ENCODE measurements at regions not wholly inside any gene's neighbourhood (a gene's known extent, or its start where the extent isn't known, plus 50 kb on each side); places are given as distances from the start of the nearest gene placed in this dataset.
A peak's percentile ranks its signal among the peaks of the same experiment; 100 is the strongest.

DNA sequence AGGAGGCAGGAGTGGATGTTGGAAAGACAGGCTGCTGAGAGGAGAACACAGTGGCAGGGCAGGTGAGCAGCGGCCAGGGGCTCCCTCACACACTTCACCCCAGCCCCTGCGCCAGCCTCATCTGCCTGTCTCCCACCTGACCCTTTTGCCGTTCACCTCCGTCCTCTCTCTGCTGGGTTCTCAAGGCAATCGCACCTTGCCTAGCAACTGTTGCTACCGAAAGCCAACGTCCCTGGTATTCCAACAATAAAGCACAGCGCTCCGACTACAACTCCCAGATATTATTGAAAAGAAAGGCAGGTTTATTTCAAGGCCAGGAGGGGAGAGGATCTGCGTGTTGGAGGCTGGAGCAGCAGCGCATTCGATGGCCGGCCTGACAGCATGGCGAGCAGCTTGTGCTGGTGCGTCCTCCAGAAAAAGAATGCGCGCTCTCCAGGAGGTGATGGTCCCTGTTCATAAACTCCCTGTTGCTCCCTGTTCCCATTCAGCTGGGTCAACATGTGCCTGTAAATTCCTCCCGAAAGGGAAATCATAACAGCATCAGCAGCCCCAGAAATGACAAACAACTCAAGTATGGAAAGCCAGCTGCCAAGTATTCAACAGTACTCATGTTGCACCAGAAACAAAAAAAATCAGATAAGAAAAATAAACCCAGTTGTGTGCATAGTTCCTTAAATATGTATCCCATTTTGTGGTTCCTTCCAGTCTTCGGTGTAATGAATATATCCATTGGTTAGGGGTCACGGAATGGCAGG lies 153.0 kb upstream of the DIO3 start:
- TF ChIP-seq, protein P1, sequence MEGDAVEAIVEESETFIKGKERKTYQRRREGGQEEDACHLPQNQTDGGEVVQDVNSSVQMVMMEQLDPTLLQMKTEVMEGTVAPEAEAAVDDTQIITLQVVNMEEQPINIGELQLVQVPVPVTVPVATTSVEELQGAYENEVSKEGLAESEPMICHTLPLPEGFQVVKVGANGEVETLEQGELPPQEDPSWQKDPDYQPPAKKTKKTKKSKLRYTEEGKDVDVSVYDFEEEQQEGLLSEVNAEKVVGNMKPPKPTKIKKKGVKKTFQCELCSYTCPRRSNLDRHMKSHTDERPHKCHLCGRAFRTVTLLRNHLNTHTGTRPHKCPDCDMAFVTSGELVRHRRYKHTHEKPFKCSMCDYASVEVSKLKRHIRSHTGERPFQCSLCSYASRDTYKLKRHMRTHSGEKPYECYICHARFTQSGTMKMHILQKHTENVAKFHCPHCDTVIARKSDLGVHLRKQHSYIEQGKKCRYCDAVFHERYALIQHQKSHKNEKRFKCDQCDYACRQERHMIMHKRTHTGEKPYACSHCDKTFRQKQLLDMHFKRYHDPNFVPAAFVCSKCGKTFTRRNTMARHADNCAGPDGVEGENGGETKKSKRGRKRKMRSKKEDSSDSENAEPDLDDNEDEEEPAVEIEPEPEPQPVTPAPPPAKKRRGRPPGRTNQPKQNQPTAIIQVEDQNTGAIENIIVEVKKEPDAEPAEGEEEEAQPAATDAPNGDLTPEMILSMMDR (IDR thresholded peaks at IDR 0.05): no peak
- no peak for TF ChIP-seq POLR2A (IDR thresholded peaks at IDR 0.05)
- TF ChIP-seq POLR2AphosphoS5 (IDR thresholded peaks at IDR 0.05): peak; percentile 61

Data from prostate gland (tissue), 2 donors.